ENCODE measurements at regions not wholly inside any gene's neighbourhood (a gene's known extent, or its start where the extent isn't known, plus 50 kb on each side); places are given as distances from the start of the nearest gene placed in this dataset.

DNA sequence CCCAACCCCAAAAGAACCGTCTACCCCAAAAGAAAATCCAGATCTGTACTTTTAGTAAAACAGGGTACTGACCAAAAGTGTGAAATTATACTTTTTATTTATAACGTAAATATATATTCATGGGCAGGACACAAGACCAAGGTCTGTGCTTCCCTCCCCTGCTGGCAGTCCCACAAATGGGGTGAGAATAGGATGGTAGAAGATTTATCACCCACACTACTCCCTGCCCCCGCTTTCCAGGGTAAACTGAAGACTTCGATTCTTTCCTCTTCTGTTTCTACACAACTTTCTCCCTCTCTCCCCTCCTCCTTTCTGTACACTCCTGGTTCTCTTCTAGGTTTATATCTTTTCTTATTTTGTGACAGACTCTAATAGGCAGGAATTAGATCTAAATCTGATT is 79.7 kb downstream of the MDH1 start:
- TF ChIP-seq POLR2A (IDR thresholded peaks at IDR 0.05) = no peak
- TF ChIP-seq, protein P1, sequence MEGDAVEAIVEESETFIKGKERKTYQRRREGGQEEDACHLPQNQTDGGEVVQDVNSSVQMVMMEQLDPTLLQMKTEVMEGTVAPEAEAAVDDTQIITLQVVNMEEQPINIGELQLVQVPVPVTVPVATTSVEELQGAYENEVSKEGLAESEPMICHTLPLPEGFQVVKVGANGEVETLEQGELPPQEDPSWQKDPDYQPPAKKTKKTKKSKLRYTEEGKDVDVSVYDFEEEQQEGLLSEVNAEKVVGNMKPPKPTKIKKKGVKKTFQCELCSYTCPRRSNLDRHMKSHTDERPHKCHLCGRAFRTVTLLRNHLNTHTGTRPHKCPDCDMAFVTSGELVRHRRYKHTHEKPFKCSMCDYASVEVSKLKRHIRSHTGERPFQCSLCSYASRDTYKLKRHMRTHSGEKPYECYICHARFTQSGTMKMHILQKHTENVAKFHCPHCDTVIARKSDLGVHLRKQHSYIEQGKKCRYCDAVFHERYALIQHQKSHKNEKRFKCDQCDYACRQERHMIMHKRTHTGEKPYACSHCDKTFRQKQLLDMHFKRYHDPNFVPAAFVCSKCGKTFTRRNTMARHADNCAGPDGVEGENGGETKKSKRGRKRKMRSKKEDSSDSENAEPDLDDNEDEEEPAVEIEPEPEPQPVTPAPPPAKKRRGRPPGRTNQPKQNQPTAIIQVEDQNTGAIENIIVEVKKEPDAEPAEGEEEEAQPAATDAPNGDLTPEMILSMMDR (IDR thresholded peaks at IDR 0.05) = no peak
